NCI-H2107 treated with DMSO at 0.1 percent for 48 hours (cell line): ENCODE measurements at regions not wholly inside any gene's neighbourhood (a gene's known extent, or its start where the extent isn't known, plus 50 kb on each side); places are given as distances from the start of the nearest gene placed in this dataset.

ENCODE experiments used
- DNase-seq: peaks from one replicate; lab custom pipeline; 2025; ENCODE audit not compliant: unreplicated experiment; lab: John Stamatoyannopoulos, UW

GRCh38 chr20:43804781-43805180 lies 78.0 kb upstream of the GTSF1L start:
- DNase-seq: no peak

DNA sequence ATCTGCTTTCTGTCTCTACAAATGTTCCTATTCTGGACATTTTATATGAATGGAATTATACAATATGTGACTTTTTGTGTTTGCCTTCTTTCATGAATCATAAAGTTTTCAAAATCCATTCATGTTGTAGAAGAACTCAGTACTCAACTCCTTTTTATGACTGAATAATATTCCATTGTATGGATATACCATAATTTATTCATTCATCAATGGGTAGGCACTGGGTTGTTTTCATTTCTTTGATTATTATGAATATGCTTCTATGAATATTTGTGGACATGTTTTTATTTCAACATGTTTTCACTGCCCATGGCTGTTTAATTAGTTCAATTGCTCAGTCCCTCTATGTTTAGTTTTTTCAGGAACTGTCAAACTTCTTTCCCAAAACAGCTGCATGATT lies 76.5 kb upstream of the GTSF1L start:
- DNase-seq: no peak

DNA sequence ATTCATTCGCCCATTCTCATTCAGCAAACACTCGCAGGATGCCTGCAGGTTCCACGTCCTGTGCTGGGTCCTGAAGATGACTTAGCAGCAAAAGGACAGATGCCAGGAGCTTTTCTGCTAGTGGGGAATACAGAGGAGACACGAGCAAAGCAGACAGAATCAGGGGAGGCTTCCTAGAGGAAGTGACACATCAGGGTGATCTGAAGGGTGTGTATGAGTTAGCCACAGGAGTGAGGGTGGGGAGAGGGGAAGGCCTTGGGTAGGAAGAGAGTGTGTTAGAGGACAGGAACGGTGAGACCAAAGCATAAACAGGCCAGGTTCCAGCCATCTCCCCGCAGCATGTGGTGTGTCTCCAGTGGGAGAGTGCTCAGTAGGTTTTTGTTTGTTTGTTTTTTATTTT lies 73.4 kb upstream of the GTSF1L start:
- no peak for DNase-seq

- DNase-seq: no peak
Observed at GRCh38 chr20:43799741-43800140, 72.9 kb upstream of the GTSF1L start.

DNA sequence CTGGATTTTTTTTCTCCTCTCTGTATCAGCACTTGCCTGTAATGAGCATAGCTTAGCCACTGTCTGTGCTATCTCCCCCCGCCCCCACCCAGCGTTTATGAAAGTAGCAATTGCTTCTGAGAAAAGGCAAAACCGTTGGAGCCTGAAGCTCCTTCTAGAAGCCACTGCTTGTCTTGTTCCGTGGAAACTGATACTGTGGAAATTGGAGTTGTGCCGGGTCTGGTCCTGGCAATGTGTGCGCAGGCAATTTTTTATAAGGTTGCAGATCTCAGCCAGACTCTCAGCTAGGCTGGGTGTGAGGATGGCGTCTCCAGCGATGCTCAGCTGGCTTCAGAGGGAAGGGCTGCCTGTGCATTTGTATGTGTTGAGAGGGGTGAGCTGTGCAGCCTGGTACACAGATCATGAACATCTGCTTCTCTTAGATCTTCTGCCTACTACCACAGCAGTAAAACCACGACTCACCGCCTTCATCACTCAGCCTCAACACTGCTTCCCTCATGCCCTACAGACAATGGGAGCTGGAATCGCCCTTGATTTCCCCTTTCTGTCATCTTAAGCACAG lies 72.4 kb upstream of the GTSF1L start:
- DNase-seq: no peak

GRCh38 chr20:43798291-43799149 lies 71.7 kb upstream of the GTSF1L start:
- DNase-seq: no peak

GRCh38 chr20:43794326-43794725 lies 67.5 kb upstream of the GTSF1L start:
- no peak for DNase-seq

GRCh38 chr20:43789593-43789992 lies 62.8 kb upstream of the GTSF1L start:
- DNase-seq: no peak

- no peak for DNase-seq
Observed at GRCh38 chr20:43787937-43788336, 61.1 kb upstream of the GTSF1L start.

GRCh38 chr20:43786885-43787284 lies 60.1 kb upstream of the GTSF1L start:
- DNase-seq: no peak

- DNase-seq: no peak
Observed at GRCh38 chr20:43781215-43781614, 54.4 kb upstream of the GTSF1L start.

DNA sequence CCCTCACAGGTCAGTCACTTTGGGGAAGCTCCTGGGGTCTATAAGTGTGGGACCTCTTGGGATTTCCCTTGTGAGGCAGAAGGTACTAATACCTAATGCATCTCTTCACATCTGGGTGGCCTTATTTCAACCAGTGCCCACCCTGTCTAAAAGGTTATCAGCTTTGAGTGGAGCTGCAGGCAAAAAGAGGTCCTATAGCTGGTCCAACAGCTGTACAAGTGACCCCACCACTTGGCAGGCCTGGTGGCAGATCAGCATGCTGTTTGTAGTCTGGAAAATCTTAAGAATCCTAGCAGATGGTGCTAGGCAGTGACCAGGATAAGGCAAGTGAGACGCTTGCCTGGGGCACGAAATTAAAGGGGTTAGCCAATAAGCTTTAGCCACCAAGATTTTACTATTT lies 51.6 kb upstream of the GTSF1L start:
- no peak for DNase-seq

DNA sequence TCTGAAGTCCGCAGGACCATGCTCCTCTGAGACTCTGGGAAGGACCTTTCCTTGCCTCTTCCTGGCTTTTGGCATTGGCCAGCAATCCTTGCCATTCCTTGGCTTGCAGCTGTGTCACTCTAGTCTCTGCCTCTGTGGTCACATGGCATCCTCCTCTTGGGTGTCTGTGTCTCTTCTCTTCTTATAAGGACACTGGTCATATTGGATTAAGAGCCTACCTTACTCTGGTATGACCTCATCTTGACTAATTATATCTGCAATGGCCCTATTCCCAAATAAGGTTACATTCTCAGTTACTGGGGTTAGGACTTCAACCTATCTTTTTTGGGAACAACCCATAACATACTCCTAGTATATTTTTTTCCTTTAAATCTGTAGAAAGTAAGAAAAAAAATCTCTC lies 49.9 kb upstream of the GTSF1L start:
- DNase-seq: no peak
